ENCODE measurements at regions not wholly inside any gene's neighbourhood (a gene's known extent, or its start where the extent isn't known, plus 50 kb on each side); places are given as distances from the start of the nearest gene placed in this dataset.

DNA sequence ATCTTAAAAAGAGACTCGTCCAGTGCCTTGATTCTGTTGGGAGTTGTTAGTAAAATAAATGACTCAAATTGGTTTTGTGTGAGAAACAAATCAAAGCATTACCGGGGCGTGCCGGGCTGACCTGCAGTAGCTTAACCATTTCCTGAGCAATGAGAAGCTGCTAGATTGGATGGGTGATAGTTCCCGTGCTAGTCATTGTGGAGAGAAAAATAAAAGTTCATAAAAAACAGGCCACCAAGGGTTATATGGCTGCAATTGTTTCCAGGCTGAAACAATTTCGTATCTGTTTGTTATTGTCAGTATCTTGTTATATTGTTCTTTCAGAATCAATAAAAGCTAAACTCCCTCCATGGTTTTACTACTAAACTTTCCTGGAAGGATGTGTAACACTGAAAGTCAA lies 314.4 kb downstream of the MTX2 start:
- Histone ChIP-seq H3K9me3 (ENCODE audit: control insufficient read depth, insufficient read depth, low read depth, low read length) (no peaks in the 10 kb centered on the region), H3K4me3 (ENCODE audit: low read depth in 2 of 2, low read length in 2 of 2) (peak overlapping the region in 1 of 2 experiments; percentile 11; a peak in 1 of 4 replicates), H3K27ac (ENCODE audit: low read length) (peak overlapping the region; percentile 49; the same call in 1 of the 2 replicates), H3K27me3 (ENCODE audit: control insufficient read depth, insufficient read depth, low read length) (no peaks in the 10 kb centered on the region), H3K4me1 (ENCODE audit: control insufficient read depth, insufficient read depth, low read length) (peaks cover 24% of the 10 kb centered on the region), H3K36me3 (ENCODE audit: control insufficient read depth, insufficient read depth, low read length) (no peaks in the 10 kb centered on the region)
- peak; percentile 80 for ATAC-seq
- intact Hi-C loops (cut with micrococcal nuclease; ENCODE audit: unreplicated experiment): no loop called here
- in situ Hi-C loops (cut with HindIII; ENCODE audit: low pct_unique_long_range_greater_than_20kb, low sequenced_read_pairs): no loop called here
- DNase-seq (ENCODE audit: low read depth, low spot score): peak; percentile 13
- CTCF ChIA-PET: interaction anchor here (1.3 kb wide), 1 partner anchor 54 kb away, joined by 11 read pairs; no protein-coding TSS in a partner anchor
- POLR2A ChIA-PET: no interaction called here
- BruUV-seq (replicated peaks): no TSS peak
- TF ChIP-seq SIN3A (IDR thresholded peaks at IDR 0.05; ENCODE audit: borderline replicate concordance, insufficient read depth, low read depth, low read length) (no peak), TCF7L2 (IDR thresholded peaks at IDR 0.05; ENCODE audit: low read depth, low read length) (no peak), POLR2AphosphoS5 (IDR thresholded peaks at IDR 0.05; ENCODE audit: low read depth, low read length) (no peak)
- TF ChIP-seq, protein P1, sequence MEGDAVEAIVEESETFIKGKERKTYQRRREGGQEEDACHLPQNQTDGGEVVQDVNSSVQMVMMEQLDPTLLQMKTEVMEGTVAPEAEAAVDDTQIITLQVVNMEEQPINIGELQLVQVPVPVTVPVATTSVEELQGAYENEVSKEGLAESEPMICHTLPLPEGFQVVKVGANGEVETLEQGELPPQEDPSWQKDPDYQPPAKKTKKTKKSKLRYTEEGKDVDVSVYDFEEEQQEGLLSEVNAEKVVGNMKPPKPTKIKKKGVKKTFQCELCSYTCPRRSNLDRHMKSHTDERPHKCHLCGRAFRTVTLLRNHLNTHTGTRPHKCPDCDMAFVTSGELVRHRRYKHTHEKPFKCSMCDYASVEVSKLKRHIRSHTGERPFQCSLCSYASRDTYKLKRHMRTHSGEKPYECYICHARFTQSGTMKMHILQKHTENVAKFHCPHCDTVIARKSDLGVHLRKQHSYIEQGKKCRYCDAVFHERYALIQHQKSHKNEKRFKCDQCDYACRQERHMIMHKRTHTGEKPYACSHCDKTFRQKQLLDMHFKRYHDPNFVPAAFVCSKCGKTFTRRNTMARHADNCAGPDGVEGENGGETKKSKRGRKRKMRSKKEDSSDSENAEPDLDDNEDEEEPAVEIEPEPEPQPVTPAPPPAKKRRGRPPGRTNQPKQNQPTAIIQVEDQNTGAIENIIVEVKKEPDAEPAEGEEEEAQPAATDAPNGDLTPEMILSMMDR (IDR thresholded peaks at IDR 0.05): no peak
- TF ChIP-seq, protein P2, sequence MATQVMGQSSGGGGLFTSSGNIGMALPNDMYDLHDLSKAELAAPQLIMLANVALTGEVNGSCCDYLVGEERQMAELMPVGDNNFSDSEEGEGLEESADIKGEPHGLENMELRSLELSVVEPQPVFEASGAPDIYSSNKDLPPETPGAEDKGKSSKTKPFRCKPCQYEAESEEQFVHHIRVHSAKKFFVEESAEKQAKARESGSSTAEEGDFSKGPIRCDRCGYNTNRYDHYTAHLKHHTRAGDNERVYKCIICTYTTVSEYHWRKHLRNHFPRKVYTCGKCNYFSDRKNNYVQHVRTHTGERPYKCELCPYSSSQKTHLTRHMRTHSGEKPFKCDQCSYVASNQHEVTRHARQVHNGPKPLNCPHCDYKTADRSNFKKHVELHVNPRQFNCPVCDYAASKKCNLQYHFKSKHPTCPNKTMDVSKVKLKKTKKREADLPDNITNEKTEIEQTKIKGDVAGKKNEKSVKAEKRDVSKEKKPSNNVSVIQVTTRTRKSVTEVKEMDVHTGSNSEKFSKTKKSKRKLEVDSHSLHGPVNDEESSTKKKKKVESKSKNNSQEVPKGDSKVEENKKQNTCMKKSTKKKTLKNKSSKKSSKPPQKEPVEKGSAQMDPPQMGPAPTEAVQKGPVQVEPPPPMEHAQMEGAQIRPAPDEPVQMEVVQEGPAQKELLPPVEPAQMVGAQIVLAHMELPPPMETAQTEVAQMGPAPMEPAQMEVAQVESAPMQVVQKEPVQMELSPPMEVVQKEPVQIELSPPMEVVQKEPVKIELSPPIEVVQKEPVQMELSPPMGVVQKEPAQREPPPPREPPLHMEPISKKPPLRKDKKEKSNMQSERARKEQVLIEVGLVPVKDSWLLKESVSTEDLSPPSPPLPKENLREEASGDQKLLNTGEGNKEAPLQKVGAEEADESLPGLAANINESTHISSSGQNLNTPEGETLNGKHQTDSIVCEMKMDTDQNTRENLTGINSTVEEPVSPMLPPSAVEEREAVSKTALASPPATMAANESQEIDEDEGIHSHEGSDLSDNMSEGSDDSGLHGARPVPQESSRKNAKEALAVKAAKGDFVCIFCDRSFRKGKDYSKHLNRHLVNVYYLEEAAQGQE (IDR thresholded peaks at IDR 0.05; ENCODE audit: insufficient read depth in 1 of 2, low read depth in 2 of 2, low read length in 1 of 2): no peak

DNA sequence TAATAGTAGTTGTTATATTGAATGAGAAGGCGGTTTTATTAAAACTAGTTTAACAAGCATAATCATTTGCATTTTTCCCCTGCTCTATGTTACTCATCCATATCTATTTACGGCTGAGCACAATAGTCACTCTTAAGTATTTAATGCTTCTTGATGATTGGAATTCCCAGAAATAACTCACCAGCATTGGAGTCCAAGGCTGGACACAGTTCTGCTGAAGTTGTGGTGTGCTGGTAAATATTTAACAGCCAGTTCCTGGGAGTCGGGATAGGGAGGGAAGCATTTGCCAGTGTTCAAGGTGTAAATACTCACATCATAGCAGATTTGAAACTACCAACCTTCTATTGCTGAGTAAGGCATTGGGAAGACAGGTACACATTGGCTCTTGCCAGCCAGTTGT lies 315.1 kb downstream of the MTX2 start:
- in situ Hi-C loops (cut with HindIII; ENCODE audit: low pct_unique_long_range_greater_than_20kb, low sequenced_read_pairs): no loop called here
- no peaks in the 10 kb centered on the region for H3K27me3 ChIP-seq (ENCODE audit: control insufficient read depth, insufficient read depth, low read length)
- intact Hi-C loops (cut with micrococcal nuclease; ENCODE audit: unreplicated experiment): no loop called here
- no peak for TF ChIP-seq TCF7L2 (IDR thresholded peaks at IDR 0.05; ENCODE audit: low read depth, low read length)
- TF ChIP-seq, protein P1 (IDR thresholded peaks at IDR 0.05): no peak
- no peak for TF ChIP-seq POLR2AphosphoS5 (IDR thresholded peaks at IDR 0.05; ENCODE audit: low read depth, low read length)
- no peak for TF ChIP-seq SIN3A (IDR thresholded peaks at IDR 0.05; ENCODE audit: borderline replicate concordance, insufficient read depth, low read depth, low read length)
- TF ChIP-seq, protein P2 (IDR thresholded peaks at IDR 0.05; ENCODE audit: insufficient read depth in 1 of 2, low read depth in 2 of 2, low read length in 1 of 2): no peak
- ChIA-PET POLR2A (no interaction called here), CTCF (interaction anchor here (1.3 kb wide), 1 partner anchor 53 kb away, joined by 11 read pairs; no protein-coding TSS in a partner anchor)
- DNase-seq (ENCODE audit: low read depth, low spot score): no peak
- no peak overlapping the region; the same call in 1 of the 2 replicates for H3K27ac ChIP-seq (ENCODE audit: low read length)
- no peaks in the 10 kb centered on the region for H3K9me3 ChIP-seq (ENCODE audit: control insufficient read depth, insufficient read depth, low read depth, low read length)
- H3K36me3 ChIP-seq (ENCODE audit: control insufficient read depth, insufficient read depth, low read length): no peaks in the 10 kb centered on the region
- peaks cover 24% of the 10 kb centered on the region for H3K4me1 ChIP-seq (ENCODE audit: control insufficient read depth, insufficient read depth, low read length)
- ATAC-seq: no peak
- no TSS peak for BruUV-seq (replicated peaks)
- H3K4me3 ChIP-seq (ENCODE audit: low read depth in 2 of 2, low read length in 2 of 2): no peak overlapping the region
